HG03064 (cell line): ENCODE measurements at regions not wholly inside any gene's neighbourhood (a gene's known extent, or its start where the extent isn't known, plus 50 kb on each side); places are given as distances from the start of the nearest gene placed in this dataset.
"Not testable (repeated sequence)": the region's sequence is repeated elsewhere in the genome, so short reads cannot be mapped to it uniquely, and the experiment has no call there.

ENCODE experiments used
- ATAC-seq: cut with Tn5 transposase; IDR thresholded peaks from one replicate; pipeline ENCODE4 v1.9.1; 2021; ENCODE audit warnings: low read depth; ENCODE audit not compliant: unreplicated experiment

DNA sequence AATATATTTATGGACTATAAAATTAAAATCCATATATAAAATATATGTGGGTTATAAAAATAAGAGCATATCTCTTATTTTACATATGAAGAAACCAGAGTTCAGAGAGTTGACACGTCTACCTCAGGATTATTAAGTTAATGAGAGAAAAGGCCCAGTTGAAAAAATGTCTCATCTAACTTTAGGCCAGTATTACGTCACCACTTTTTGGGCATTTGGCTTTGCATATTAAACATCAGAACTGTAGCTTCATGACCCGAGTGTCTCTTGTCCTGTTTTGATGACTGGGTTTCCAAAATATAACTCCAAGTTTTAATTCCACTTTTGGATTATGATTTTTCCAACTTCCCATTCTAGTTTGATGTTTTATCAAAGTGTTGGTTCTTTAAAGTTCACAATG lies 1026.1 kb downstream of the SLC6A15 start:
- no peak for ATAC-seq

DNA sequence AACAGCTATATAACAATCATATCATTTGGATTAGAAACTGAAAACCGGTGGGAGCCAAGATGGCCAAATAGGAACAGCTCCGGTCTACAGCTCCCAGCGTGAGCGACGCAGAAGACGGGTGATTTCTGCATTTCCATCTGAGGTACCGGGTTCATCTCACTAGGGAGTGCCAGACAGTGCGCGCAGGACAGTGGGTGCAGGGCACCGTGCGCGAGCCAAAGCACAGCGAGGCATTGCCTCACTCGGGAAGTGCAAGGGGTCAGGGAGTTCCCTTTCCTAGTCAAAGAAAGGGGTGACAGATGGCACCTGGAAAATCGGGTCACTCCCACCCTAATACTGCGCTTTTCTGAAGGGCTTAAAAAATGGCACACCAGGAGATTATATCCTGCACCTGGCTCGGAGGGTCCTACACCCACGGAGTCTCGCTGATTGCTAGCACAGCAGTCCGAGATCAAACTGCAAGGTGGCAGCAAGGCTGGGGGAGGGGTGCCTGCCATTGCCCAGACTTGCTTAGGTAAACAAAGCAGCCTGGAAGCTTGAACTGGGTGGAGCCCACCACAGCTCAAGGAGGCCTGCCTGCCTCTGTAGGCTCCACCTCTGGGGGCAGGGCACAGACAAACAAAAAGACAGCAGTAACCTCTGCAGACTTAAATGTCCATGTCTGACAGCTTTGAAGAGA lies 1041.5 kb downstream of the SLC6A15 start:
- not testable (repeated sequence) for ATAC-seq

DNA sequence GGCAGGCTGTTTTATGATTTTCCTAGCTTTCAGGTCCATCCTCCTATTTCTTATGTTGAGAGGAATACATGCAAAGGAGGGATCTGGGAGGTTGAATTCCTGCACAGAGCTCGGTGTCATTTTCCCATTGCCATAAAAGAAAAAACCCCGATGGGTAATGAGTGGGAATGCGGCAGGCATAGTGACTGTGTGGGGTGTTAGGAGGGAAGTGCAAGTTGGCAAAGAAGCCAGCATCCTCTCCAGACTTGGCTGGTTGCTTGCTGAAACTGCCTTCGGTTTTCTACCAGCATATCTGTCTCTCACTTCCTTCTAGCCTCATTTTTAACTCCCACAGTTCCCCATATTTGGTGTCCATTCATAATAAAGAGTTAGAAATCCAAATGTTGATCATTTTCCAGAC lies 1046.1 kb downstream of the SLC6A15 start:
- no peak for ATAC-seq

DNA sequence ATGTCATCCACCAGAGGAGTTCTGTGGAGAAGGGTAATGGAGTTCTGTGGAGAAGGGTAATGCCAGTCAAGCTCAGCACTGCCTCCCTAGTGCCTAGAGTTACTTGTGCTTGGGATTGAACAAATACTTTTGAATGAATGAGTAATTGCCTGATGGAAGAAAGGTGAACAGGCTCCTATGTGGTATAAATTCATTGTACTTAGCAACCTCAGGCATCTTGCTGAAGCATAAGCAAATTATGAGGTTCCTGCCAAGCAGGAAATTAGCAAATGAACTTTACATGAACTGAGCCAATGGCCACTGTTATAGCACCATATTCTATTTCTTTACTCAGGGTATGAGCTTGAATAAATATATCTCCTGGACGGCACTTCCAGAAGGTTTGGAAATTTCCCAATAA lies 1047.2 kb downstream of the SLC6A15 start:
- ATAC-seq: no peak

DNA sequence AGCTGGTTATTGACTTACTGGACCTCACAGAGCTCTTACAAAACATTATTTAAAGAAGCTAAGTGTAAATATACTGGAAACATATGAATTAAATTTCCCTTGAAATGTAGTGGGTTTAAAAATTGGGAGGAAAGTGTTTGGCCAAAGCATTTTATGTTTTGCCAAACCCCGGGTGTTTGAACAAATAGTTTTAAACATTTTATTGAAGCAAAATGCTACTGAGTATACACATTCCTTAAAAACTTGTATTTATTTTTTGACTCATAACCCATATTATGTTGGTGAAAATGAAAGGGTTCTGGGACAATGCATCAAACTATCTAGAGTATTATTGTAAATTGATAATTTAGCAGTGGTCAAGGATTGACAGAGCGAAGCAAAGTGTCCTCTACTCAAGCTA lies 1048.5 kb downstream of the SLC6A15 start:
- no peak for ATAC-seq

DNA sequence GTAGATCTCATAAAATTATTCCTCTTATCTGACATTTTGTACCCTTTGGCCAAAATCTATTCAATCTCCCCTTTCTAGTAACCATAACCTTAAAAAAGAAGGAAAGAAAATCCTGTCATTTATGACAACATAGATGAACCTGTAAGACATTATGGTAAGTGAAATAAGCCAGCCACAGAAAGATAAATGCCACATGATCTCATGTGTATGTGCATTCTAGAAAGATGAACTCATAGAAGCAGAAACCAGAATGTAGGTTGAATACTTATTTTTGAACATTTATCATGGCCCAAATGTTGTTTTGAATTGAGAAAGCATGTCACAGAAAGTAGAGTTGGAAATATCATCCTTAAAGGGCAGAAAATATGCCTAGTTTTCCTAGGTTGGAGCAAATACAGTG lies 1053.6 kb downstream of the SLC6A15 start:
- no peak for ATAC-seq

DNA sequence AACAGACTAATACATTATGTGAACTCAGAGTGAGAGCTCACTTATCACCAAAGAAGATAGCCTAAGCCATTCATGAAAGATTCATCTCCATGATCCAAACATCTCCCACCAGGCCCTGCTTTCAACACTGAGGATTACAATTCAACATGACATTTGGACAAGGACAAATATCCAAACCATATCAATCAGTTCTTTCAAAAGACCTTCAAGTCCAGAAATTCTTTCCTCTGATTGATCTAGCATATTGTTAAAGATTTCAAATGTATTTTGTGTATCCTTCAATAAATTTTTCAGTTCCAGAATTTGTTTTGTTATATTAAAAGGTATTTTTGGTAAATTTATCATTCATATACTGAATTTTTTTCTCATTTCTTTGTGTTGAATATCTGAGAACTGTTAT lies 1055.8 kb downstream of the SLC6A15 start:
- no peak for ATAC-seq

DNA sequence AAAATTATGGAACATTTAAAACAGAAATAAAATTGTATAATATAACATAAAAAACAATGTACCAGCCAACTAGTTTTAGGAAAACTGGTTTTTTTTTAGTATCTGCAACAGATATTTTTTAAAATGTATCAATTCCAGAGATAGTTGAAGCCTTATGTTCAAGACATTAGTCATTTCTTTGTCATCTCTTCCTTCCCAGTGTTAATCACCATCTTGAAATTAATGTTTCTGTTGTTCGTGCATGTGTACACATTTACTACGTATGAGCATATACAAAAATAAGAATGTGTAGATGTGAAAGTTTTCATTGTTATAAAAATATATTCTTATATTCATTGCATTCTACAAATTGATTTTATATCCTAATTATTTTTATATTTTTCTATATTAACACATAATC lies 1062.1 kb downstream of the SLC6A15 start:
- no peak for ATAC-seq

DNA sequence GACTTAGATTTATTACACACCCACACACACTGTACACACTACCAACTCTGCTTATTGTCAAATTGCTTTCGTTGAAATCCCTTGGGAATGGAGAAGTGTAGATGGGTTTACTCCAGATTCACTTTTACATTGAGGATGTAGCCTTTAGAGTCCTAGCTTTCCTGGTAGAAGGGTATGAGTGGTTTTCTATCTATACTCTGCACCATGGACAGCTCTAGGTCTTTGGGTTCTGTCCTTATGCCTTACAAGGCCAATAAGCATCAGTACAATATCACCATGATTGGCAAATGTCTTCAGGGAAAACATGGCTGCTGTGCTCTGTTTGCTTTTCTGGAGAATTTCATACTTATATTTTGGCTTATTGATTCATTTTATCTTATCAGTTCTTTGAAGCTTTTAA lies 1063.9 kb downstream of the SLC6A15 start:
- no peak for ATAC-seq

DNA sequence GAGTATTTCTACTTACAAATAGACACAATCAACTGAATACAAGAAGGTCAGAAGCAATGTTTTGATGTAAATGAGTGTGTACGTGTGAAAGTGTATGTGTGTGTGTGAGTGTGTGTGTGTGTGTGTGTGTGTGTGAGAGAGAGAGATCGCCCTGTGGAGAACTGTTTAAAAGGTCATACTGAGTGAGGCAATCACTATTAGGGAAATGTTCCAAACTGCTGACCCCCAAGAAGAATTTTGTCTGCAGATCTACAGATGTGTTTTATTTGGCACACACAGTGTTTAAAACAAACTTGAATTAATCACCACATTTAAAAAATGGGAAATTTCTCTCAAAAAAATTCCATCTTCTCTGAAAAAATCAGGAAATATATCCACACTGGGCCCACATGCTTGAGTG lies 1069.1 kb downstream of the SLC6A15 start:
- ATAC-seq: no peak

DNA sequence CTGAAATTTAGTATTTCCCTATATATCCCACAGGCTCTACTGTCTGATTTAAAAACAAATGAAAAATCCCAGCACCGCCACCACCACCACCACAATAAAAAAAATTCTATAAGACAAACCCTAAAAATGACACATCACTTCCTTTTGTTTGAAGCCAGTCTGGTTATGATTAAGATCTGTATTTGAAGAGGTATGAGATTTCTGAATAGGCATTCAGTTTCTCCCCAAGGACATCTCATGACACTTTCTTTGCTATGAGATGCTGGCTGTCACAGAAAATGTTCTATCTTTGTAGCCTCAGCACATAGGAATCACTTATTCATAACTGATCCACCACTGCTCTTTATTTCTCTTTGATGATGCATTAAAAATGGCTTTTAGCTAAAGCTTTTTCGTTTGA lies 1071.0 kb downstream of the SLC6A15 start:
- no peak for ATAC-seq

DNA sequence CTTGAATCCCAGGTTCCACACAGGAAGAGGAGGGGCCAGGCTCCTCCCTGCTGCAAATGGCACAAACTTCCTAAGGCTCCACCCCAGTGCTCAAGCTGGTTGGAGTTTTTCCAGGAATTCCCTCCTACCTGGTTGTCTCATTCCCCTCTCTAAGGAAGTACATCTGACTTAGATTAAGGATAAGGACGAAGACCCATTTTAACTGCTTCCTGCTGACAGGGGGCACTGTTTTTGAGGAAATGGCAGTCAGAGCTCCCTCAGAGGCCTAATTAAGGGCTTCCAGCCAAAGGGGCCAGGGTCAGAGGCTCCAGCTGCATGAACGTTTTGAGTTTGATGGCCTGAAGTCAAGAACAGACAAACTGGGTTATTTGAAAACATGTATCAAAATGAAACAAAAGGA lies 1084.7 kb downstream of the SLC6A15 start:
- no peak for ATAC-seq

DNA sequence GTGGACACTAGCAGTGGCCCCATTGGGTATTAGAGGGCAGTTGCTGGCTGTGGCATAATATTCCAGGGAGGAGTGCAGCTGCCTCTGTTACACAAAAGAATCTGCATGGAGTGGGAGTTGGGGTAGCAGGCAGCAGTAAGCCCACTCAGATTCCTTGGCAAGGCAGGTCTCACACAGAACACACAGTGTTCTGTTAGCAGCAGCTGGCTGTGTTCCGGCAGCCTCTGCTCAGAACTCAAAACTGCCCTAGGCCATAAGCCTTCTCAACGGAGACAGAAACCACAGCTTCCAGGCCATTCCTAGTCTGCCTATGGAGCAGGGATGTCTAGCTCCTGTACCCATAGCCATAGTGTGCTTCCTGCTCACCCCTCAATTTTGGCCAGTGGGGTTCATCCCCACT lies 1085.4 kb downstream of the SLC6A15 start:
- no peak for ATAC-seq

DNA sequence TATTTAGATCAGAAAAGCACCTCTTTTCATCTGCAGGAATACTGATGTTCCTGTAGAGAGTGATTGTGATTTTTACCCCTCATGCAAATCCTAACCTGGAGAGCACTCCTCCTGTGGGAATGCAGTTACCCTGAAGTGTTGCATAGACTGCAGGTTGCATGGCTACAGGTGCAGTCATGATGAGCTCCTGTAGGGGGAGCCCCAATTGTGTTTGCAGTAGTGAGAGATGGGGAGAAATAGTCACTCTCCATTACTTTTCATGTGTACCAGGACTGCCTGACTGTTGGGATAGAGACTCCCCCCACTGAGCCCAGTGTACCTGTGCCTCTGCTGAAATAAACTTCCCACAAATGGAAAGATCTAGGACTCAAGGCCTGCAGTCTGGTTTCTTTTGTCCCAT lies 1086.5 kb downstream of the SLC6A15 start:
- peak; percentile 77 for ATAC-seq

DNA sequence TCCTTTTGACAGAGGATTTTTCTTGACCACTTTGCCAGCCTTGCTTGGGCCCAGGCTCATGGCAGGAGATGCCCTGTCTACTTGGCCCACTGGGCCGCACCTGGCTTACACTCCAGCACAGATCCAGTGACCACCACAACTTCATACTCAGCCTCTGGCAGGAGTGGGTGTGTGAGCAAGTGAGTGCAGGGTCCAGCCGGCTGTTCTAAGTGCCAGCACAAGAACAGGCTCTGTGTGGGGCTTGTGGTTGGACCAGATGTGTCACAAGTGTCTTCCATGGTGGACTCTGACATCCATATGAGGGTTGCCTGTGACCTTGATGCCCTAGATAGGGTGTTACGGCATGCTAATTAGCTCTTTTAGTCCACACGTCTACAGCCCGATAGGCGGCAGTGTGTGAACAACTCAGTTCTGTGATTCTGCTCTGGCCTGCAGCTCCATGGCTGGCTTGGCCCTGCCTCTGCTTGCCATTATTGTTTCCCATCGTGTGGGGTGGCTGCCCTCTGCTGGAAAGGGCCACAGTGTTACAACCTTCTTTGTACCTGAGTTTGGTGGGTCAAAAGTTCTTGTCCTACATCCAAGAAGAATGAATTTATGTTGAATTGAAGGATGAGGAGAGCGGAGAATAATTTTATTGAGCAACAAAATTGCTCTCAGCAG lies 1089.1 kb downstream of the SLC6A15 start:
- peak; percentile 87 for ATAC-seq

DNA sequence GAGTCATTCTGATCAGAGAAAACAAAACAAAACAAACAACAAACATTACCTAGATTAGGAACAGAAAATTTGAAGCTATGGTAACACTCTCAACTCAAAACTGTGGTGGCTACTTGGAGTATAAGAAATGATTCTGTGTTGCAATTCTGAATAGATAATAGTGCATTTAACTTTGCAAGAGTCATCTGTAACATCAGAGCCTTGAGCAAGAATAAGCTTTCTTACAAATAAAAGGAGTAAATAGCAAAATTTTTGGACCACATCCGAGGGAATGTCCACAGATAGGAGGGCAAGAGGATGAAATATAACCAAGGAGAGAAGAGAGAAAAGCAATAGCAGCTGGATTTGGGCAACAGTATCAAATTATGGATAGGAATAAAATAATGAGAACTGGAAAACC lies 1090.6 kb downstream of the SLC6A15 start:
- no peak for ATAC-seq

DNA sequence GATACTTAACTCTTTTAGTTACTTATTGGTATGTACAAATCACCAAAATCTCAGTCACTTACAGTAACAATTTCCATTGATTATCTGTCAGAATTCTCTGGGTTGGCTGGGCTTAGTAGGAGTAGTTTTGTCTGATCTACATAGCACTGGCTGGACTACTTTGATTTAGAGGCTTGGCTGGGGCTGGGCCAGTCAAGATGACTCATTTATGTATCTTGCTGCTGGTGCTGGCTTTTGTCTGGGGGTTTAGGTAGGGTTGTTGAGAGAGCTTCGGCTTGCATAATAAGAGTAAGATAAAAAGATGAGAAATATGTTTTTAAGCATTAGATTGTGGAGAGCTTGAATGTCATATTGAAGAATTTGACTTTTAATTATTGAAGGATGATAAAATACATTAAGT lies 1093.7 kb downstream of the SLC6A15 start:
- ATAC-seq: no peak

DNA sequence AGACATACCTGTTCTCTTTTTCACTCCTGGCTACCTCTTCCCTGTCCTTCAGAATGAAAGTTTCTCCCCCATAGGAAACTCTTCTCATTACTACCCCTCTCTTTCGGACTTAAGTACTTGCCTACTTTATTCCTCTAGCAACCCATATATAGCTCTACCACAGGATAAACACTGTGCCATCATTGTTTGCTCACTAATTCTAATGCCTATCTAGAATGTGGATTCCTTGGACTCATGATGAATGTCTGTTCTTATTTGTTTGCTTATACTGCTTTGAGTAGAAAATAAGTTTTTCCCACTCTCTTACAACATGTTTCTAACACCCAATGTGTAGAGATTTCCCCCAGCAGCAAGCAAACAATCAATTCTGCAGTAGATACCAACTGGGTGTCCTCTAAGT lies 1094.9 kb downstream of the SLC6A15 start:
- ATAC-seq: no peak

DNA sequence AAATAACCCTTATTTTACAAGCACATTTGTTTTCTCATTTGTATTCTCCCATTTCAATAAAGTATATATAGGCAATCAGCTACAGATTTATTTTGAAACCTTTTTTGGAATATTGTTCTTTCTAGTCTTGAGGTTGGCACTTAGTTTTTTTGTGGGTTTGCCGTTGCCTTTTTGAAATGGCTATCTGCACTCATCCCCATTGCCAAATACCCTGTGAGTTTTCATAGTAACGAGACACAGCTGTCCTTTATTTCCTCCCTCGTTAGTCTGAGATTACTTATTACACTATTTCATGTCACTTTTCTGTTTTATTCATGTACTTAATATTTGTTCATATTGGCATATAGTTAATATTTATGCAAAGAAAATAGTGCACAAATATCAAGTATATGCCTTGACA lies 1104.0 kb downstream of the SLC6A15 start:
- no peak for ATAC-seq

DNA sequence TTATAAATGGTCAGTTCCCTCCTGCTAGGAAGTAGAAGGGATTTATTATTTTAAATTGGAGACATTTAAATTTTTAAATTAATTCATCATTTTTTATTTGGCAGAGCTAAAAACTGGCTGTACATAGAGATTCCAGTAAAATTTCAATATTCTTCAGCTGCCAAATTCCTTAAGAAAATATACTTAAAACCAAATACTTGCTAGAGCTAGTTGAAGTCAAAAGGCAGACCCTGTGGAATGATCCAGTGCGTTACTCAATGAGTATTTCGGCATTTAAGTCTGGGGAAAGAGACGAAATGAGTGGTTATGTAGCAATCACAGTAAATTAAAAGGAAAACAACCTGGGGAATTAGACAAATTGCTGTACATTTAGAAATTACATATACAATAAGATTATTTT lies 1104.7 kb downstream of the SLC6A15 start:
- no peak for ATAC-seq

DNA sequence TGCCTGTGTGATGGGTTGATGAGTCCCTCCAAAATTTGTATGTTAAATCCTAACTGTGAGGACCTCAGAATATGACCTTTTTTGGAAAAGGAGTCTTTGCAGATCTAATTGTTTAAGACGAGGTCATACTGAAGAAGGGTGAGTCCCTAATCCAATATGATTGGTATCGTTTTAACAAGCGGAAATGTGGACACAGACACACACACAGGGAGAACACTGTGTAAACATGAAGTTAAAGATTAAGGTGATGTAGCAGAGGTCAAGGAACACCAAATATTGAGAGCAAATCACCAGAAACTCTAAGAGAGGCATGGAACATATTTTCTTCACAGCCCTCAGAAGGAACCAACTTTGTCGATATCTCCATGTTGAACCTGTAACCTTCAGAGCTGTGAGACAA lies 1106.7 kb downstream of the SLC6A15 start:
- ATAC-seq: no peak

DNA sequence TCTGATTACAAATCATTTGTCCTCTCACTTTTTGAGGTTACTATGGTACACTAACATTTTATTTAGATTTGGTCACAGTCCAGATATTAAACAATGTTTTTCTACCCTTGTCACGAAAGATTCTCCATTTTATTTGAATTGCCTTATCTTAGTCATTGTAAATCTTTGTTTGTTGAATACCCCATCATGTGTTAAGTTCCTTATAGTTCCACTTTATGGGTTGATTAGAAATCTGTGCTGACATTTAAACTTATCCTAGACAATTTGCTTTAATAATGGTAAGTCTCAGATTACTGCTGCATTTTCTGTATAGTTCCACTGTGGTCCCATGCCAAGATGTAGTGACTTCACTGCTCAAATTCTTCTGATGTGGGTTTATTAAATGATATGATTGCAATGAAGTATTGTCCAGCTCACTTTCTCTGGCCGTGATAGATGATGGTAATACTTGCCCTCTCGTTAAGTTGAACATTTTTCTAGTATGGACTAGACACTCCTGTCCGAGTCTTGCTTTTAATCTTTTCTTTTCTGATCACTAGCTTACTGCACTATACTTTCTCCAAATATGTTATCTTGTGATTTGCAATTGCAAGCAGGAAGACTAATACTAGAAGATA lies 1107.3 kb downstream of the SLC6A15 start:
- no peak for ATAC-seq
